HG03460 (cell line): ENCODE measurements at regions not wholly inside any gene's neighbourhood (a gene's known extent, or its start where the extent isn't known, plus 50 kb on each side); places are given as distances from the start of the nearest gene placed in this dataset.
A peak's percentile ranks its signal among the peaks of the same experiment; 100 is the strongest.

Source experiments
- ATAC-seq: cut with Tn5 transposase; IDR thresholded peaks from one replicate; pipeline ENCODE4 v1.9.1; 2021; ENCODE audit not compliant: unreplicated experiment

GRCh38 chr14:65185829-65186228 lies 83.5 kb upstream of the MAX start:
- ATAC-seq, result no peak

DNA sequence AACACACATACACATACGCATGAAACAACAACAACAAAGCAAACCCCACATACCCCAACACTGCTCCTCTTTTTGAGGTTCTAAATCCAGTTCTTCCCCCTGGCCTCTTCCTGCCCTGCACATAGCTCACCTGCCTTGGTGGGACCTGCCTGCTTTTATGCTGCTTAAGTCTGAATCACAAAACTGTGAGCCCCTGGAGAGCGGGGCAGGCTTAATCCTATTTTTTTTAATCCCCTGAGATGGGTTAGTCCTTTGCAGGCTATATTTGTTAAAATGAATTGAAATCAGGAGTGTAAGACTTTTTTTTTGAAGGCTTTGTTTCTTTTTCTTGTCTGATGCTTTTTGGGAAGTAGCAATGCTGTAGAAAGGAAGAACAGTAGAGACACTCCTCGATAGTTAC lies 84.6 kb upstream of the MAX start:
- ATAC-seq, result no peak

GRCh38 chr14:65187421-65188049 lies 85.2 kb upstream of the MAX start:
- ATAC-seq, result no peak

DNA sequence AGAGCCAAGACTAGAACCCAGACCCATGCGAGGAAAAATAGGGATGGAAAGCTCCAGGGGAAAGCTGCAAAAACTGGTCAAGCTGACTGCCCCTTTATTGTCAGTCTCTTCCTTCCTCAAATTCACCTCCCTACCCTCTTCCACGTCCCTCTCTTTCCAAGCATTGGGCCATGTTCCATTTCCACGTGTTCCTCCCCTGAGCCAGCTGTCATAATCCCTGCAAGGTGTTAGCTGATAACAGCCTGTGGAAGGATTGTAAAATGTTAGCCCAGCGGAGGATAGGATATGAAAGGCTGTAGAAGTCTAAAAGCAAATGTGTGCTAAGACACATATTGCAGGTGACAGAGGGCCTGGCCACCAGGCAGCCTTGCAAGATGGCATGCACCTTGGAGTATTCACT lies 88.0 kb upstream of the MAX start:
- no peak for ATAC-seq

DNA sequence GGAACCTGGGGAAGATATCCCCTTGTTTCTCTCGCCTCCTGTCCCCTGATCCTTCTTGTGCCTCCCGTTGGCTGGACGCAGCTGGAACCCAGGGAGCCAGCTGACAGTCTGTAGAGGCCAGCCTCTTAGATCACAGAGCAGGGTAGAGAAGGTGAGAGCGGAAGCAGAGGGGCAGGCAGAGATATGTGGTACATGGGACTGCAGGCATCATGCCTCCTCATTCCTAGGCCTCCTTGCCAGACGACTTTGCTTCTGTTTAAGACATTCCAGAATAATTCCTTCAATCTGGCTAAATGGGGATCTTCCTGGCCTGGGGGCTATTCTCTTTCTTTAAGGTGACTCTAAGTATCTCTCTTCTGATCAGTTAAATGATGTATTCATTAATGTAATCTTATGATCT lies 89.4 kb upstream of the MAX start:
- no peak for ATAC-seq

- ATAC-seq, result no peak
These were observed 90.4 kb upstream of the MAX start for GRCh38 chr14:65192686-65193085.

DNA sequence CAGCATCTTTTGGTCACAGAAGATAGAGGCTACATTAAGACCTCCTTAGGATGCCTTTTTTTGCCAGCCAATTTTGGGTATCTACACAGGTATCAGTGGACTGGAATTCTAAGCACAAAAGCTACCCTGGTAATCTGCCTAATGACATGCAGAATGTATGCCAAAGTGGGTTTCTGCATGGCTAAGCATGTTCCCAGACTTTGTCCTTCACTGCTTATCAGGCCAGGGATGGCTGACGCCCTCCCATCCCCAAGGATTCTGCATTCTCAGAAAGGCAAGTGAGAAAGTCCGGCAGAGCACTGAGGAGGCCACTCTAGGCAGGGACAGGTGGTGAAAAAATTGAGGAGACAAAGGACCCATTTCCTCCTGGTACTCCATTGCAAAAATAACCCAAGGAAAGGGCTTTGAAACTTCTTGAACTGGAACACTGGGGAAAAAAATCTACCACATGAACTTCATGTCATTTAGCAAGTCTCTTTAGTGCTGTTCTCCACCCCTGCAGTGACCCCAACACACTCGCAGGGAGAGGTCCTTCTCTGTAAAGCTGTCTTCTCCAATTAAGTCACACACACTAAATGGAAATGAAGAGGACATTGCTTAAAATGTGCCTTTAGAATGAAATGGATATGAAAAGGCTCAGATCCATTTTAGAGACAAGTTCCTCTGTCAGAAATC lies 91.7 kb upstream of the MAX start:
- ATAC-seq, result no peak

GRCh38 chr14:65195042-65195719 lies 92.9 kb upstream of the MAX start:
- ATAC-seq, result peak; percentile 84

DNA sequence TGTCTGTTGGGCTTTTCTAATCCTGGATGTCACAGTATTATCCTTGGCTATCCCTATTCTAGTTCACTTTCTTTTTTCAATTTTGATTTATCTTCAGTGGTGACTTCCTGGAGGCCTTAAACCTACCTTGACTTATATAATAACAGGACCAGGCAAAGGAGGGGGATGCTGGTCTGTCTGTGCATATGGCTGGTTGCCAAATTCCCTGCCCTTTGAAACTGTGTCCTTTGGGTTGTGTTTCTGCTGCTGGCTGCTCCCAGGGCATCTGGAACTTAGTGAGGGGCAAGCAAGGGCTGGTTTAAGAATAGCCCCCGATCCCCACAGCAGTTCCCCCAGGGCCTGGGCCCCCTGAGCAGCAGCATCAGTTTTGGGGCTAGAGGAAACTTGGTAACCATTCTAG lies 96.0 kb upstream of the MAX start:
- ATAC-seq, result no peak

DNA sequence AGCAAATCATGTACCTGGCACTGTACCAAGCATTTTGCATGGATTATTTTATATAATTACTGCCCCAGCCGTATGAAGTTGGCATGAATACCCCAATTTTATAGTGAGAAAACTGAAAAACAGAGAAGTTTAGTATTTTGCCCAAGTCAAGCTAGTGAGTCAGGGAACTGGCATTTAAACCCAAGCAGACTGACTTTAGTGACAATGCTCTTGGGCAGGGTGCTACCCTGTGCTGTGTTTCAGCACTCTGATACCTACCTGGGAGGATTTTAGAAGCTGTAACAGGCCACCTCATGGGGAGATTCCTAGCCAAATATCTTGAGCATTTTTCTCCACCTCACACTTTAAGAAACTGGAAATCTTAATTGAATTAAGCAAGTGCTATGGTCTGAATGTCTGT lies 98.1 kb upstream of the MAX start:
- ATAC-seq, result no peak

GRCh38 chr14:65203574-65203973 lies 101.3 kb upstream of the MAX start:
- no peak for ATAC-seq

DNA sequence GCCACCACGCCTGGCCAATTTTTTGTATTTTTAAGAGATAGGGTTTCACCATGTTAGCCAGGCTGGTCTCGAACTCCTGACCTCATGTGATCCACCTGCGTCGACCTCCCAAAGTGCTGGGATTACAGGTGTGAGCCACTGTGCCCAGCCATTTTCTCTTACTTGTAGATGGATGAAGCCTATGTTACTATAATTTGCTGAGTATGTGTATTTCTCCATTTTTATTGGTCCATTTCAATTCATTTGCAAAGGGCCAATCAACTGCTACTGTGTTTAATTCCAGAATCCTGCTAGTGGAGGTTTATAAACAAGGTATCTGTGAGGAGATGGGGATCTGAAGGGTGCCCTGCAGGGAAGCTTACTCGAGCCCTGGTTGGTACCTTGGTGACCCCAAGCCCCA lies 101.7 kb upstream of the MAX start:
- ATAC-seq, result no peak

GRCh38 chr14:65206078-65206447 lies 103.7 kb upstream of the MAX start:
- no peak for ATAC-seq

DNA sequence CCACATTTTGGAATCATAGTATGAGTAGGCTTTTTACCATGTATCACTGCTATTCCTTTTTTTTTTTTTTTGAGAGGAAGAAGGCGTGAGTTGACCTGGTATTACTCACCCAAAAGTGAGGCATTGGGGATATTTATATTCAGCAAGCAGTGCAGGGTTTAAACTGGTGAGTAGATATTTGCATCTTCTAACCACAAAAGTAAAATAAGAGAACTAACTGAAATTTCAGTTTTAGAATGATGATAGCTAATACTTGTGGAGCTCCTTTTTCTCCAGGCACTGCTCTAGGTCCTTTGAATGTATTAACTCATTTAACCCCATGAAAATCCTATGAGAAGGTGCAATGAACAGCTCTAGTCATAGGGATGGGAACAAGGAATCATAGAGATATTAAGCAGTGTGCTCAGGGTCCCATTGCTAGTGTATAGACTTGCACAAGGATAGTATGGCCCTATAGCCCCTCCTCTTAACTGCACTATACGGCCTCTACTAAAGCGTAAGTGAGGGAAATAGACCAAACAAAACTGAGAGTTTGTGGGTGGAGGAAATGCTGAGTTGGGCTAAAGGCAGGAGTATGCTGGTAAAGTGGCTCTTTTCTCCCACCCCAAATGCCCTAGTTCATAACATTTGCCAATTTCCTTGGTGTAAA lies 104.3 kb upstream of the MAX start:
- ATAC-seq, result peak; percentile 67

DNA sequence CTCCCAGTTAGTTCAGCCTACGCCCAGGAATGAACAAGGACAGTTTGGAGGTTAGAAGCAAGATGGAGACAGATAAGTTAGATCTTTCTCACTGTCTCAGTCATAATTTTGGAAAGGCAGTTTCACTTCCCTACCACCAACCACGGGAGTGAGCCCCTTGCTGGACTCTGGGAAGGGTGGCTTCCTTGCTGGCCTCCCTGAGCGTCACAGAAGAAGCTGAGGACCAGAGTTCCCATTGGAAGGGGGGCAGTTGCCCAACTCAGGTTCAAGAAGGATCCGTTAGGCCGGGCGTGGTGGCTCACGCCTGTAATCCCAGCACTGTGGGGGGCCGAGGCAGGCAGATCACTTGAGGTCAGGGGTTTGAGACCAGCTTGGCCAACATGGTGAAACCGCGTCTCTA lies 106.2 kb upstream of the MAX start:
- no peak for ATAC-seq

DNA sequence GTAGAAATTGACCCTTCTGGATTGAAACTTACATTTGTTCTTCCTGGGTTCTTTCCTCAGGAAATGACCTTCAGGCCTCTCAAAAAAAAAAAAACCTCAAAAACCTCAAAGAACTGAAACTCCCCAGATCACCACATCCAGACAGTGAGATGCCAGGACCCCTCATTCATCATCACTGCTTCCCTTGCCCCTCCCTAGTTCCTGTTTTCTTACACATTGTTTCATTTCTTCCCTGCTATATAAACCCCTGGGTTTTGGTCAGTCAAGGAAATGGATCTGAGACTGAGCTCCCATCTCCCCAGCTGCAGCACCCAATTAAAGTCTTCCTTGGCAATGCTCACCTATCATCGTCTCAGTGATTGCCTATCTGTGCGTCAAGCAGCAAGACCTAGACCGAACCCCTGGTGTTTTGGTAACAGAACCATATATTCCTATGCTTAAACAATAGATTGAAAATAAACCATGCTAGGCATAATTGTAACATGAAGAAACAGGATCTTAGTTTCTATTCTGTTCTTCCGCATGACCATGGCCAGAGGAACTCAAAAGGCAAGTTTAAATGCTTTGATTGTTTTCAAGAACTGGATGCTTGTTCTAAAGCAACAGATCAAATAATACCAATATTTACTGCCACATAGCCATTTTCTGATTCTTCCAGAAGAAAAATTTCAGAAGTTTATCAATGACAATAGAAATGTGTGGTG lies 108.0 kb upstream of the MAX start:
- no peak for ATAC-seq

DNA sequence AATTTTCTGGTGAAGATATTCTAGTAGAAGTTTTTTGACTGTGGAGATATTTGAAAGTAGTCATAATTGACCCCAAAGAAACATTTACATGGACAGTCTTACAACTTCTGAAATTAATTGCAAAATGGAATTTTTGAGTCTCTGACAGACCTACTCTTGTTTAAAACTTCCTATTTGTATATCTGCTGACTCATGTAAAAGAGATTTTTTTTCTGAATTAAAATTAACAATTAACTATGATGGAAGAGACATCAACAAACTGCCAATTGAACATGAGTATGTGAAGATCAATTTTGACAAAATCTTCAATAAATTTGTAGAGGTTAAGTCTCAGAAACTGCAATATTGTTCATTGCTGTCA lies 108.5 kb upstream of the MAX start:
- no peak for ATAC-seq

- no peak for ATAC-seq
These were observed 109.1 kb upstream of the MAX start for GRCh38 chr14:65211341-65211987.

- ATAC-seq, result no peak
These were observed 111.0 kb upstream of the MAX start for GRCh38 chr14:65213316-65213715.

DNA sequence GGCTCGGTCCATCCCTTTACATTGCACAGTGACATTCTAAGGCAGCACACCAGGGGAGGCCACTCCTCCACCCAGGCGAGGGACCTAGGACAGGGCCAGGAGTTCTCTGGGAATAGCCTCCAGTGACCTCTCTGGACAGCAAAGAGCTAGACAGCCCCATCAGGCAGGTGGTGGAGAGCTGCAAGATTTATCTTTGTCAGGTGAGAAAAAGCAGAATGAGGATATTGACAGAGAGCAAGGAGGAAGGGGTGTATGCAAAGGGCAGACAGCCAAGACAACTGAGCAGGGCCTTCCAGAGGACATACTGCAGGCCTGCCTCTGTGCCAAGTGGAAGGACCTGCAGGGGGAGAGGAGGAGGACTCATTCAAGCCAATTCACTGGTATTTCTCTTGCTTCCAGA lies 112.4 kb upstream of the MAX start:
- ATAC-seq, result no peak

- no peak for ATAC-seq
These were observed 117.0 kb upstream of the MAX start for GRCh38 chr14:65219353-65219752.
